KMS-11 (cell line): ENCODE measurements at regions not wholly inside any gene's neighbourhood (a gene's known extent, or its start where the extent isn't known, plus 50 kb on each side); places are given as distances from the start of the nearest gene placed in this dataset.
"Not testable (repeated sequence)": the region's sequence is repeated elsewhere in the genome, so short reads cannot be mapped to it uniquely, and the experiment has no call there.

ENCODE experiments used
- H2AFZ ChIP-seq: fragments of 200-600 bp; sonication (generic); 2 replicates; pipeline ENCODE4 v1.6.1; 2016; ENCODE audit warnings: antibody characterized with exemption, mixed run types, low read depth
- H3K27ac ChIP-seq: fragments of 200-600 bp; sonication (generic); 2 replicates; pipeline ENCODE4 v1.6.1; 2016; ENCODE audit warnings: mild to moderate bottlenecking, mixed run types
- H3K27me3 ChIP-seq: fragments of 200-600 bp; sonication (generic); 2 replicates; pipeline ENCODE4 v1.6.1; 2017; ENCODE audit warnings: mild to moderate bottlenecking, low read depth, mixed run types, moderate library complexity; ENCODE audit not compliant: insufficient read depth
- H3K36me3 ChIP-seq: fragments of 200-600 bp; sonication (generic); 2 replicates; pipeline ENCODE4 v1.6.1; 2017; ENCODE audit warnings: mild to moderate bottlenecking, mixed run types; ENCODE audit not compliant: insufficient read depth
- H3K4me1 ChIP-seq: fragments of 200-600 bp; sonication (generic); 2 replicates; pipeline ENCODE4 v1.6.1; 2016; ENCODE audit warnings: mild to moderate bottlenecking, low read depth, mixed run types; ENCODE audit not compliant: poor library complexity, severe bottlenecking
- H3K4me2 ChIP-seq: fragments of 200-600 bp; sonication (generic); 2 replicates; pipeline ENCODE4 v1.7.0; 2016; ENCODE audit warnings: mild to moderate bottlenecking, mixed run types
- H3K4me3 ChIP-seq: fragments of 200-600 bp; sonication (generic); IDR thresholded peaks from 2 replicates; pipeline ENCODE4 v1.6.1; 2017; ENCODE audit warnings: low read depth, low read length, mixed read lengths; ENCODE audit not compliant: insufficient read depth
- H3K79me2 ChIP-seq: fragments of 200-600 bp; sonication (generic); 2 replicates; pipeline ENCODE4 v1.6.1; 2016; ENCODE audit warnings: low read depth, mixed run types; ENCODE audit not compliant: insufficient read depth
- H3K9ac ChIP-seq: fragments of 200-600 bp; sonication (generic); 2 replicates; pipeline ENCODE4 v1.6.1; 2016; ENCODE audit warnings: mild to moderate bottlenecking, mixed run types
- H4K20me1 ChIP-seq: fragments of 200-600 bp; sonication (generic); 2 replicates; pipeline ENCODE4 v1.6.1; 2016; ENCODE audit warnings: mild to moderate bottlenecking, mixed run types; ENCODE audit not compliant: insufficient read depth

DNA sequence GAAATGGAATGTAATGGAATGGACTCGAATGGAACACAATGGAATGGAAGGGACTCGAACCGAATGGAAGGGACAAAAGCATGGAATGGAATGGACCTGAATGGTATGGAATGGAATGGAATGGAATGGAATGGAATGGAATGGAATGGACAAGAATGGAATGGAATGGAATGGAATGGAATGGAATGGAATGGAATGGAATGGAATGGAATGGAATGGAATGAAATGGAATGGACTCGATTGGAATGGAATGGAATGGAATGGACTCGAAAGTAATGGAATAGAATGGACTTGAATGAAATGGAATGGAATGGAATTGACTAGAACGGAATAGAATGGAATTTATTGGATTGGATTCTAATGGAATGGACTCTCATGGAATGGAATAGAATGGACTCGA is 245.5 kb downstream of the CCT8L2 start:
- H3K27me3 ChIP-seq, H4K20me1 ChIP-seq, H3K4me2 ChIP-seq: not testable (repeated sequence)

DNA sequence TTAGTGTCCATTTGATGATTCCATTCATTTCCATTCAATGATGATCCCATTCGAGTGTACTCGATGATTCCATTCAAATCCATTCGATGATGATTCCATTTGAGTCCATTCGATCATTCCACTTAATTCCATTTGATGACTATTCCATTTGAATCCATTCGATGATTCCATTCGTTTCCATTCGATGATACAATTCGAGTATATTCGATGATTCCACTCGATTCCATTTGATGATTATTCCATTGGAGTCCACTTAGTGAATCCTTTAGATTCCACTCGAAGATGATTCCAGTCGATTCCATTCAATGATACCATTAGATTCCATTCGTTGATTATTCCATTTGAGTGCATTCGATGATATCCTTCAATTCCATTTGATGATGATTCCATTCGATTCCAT is 277.0 kb downstream of the CCT8L2 start:
- H3K4me2 ChIP-seq, H3K79me2 ChIP-seq, H3K27me3 ChIP-seq, H3K27ac ChIP-seq, H3K36me3 ChIP-seq, H2AFZ ChIP-seq, H4K20me1 ChIP-seq, H3K4me1 ChIP-seq, H3K4me3 ChIP-seq, H3K9ac ChIP-seq: not testable (repeated sequence)

More for the DNA sequence above, 245.5 kb downstream of the CCT8L2 start:
- not testable (repeated sequence) for H2AFZ ChIP-seq, H3K79me2 ChIP-seq, H3K4me1 ChIP-seq, H3K9ac ChIP-seq, H3K27ac ChIP-seq, H3K36me3 ChIP-seq, H3K4me3 ChIP-seq
